RPMI7951 (cell line): ENCODE measurements at regions not wholly inside any gene's neighbourhood (a gene's known extent, or its start where the extent isn't known, plus 50 kb on each side); places are given as distances from the start of the nearest gene placed in this dataset.
A peak's percentile ranks its signal among the peaks of the same experiment; 100 is the strongest.
"Not testable (repeated sequence)": the region's sequence is repeated elsewhere in the genome, so short reads cannot be mapped to it uniquely, and the experiment has no call there.

Experiments
- DNase-seq: peaks from one replicate; pipeline ENCODE4 v3.0.0-alpha.2; 2012; ENCODE audit warnings: low read depth

- no peak for DNase-seq
Measured at GRCh38 chr13:60214213-60215055, 50.7 kb upstream of the DIAPH3 start.

DNA sequence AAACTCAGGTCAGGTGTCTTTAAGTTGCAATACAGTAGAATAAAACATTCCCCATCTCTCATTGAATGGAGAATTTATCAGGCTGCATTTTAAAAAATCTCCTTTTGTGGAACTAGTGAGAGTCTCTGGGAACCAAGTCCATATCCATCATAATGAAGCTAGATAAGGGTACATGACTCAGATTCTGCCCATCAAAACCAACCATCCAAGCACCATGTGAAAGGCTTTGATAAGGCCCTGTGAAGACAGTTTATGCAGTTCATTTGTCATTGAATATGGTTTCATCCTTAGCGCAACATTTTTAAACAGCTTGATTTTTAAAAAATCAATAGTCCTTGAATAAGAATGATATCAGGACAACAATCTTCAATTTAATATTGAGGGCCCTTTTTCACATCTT lies 56.3 kb upstream of the DIAPH3 start:
- DNase-seq = no peak

GRCh38 chr13:60221581-60221980 lies 57.9 kb upstream of the DIAPH3 start:
- no peak for DNase-seq

DNA sequence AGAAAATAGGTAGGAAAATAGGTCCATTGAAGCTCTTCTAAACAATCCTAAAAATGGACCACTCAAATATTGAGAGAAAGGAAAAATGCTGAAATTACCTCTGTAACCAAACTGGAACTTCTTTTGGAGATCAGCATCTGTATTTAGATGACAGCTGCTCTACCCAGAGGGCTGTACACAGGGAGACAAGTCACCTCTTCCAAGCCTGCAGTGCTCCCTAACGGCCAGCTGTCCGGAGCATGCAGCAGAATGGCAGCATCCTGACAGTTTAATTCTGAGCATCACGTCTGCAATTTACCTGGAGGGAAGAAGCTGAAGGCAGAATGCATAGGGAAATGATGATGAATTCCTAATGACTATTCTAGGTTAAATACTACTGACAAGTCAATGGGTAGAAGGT lies 62.8 kb upstream of the DIAPH3 start:
- peak; percentile 21 for DNase-seq

DNA sequence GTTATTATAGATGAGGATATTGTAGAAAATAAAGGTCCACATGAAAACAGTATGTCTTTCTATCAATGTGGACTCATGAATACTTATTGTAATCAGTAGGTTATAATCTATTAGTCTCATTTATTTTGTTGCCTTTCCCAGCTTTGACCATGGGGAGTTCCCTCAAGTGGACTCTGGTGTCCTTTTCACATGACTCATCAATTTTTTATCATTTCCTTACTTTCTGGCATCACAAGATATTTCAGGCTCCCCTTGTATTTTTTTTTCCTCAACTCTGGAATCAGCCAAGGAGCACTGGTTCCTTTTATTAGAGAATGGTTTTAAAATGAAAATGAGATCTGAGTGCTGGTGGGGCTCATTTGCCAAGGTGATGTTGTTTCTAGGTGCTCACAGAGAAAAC lies 63.4 kb upstream of the DIAPH3 start:
- DNase-seq = no peak

DNA sequence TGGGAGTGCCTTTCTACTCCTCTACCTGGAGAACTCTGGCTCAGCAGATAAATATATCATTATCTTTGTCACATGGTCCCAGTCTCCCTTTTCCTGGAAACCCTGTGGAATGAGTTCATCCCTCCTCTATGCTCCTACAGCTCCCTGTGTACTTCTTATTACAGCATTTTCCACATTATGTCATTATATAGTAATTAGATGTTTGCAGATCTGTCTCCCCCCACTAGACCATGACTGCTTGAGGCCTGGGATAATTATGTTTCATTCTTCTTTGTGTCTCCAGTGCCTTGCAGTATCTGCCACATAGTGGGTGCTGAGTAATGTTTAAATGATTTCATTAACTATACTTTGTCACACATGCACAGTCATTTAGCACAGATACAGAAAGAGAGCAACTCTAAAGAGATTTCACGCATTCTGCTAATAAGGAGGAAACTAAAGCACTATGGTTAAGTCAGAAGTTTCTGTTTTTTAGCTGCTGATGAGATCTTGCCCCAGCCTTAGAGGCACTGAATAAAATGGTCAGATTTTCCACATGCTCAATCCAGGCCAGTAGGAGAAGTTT lies 66.1 kb upstream of the DIAPH3 start:
- no peak for DNase-seq

DNA sequence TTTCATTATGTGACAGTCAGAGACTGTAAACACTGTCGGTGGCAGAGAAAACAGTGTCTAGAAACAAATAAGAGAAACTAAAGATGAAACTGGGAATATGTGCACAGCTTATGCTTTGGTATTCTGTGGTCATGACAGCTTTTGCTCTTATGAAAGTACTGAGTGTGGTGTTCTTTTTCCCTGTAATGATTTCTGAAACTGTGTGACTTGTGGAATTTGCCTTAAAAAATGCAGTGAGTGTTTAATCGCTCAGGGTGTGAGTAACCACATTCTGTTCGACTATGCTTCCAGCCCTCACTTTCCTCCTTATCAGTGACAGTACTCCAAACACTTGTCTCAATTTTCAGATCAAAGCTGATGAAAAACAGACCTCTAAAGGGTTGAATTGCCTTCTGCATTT lies 66.9 kb upstream of the DIAPH3 start:
- DNase-seq = no peak

- DNase-seq = no peak
Measured at GRCh38 chr13:60242043-60242595, 78.4 kb upstream of the DIAPH3 start.

DNA sequence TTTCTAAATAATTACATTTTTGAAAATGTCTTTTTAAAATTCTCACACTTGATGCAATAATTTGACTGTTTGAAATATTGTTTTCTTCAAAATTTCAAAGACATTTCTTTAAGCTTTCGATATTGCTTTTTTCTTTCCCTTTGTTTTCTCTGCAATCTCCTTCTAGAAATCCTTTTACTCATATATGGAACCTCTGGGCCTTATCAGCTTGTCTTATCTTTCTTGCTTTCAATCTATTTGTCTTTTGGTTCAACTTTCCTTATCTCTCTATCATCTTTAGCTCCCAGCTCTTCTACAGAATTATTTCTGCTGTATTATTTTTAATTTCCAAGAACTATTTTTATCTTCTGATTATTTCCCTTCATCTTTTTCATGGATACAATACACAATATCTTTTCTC lies 80.7 kb upstream of the DIAPH3 start:
- no peak for DNase-seq

- not testable (repeated sequence) for DNase-seq
Measured at GRCh38 chr13:60251419-60251818, 87.7 kb upstream of the DIAPH3 start.

GRCh38 chr13:60258349-60258748 lies 94.6 kb upstream of the DIAPH3 start:
- no peak for DNase-seq

GRCh38 chr13:60260440-60260839 lies 96.7 kb upstream of the DIAPH3 start:
- DNase-seq = no peak

DNA sequence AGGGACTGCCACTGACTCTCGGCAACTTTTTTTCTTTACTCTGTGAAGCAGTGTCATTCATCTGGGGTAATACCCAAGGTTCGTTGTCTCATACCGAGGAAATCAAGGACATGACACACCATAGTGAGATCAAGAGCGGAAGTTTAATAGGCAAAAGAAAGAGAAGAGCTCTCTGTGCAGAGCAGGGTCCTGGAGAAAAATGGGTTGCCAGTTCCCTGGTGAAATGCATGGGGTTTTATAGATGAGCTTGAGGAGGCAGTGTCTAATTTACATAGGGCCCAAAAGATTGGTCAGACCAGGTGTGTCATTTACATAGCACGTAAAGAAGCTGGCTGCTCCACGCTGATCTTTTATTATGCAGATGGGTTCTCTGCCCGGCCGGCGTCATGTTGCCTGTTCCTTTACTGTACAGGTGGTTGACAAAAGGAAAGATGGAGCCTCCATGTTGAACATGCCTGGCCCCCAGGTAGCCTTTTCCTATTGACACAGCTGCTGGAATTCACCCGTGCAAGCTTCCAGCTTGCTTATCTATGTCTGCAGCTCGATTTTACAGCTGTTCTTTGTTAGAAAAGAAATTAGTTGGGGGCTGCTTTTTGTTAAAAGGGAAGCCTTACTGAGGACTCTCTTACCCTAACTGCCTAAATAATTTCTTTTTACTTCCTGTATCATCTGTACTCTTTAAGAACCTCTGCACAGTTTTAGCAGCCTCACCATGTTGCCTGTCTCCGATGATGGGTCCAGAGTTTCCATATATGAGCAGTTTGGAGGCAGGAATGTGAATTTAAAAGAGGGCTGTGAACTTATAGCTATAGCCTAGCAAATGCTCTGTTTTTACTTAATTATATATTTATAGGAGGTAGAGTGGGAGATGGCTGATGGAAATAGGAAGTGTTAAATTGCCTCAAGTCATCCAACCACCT lies 98.0 kb upstream of the DIAPH3 start:
- DNase-seq = no peak

DNA sequence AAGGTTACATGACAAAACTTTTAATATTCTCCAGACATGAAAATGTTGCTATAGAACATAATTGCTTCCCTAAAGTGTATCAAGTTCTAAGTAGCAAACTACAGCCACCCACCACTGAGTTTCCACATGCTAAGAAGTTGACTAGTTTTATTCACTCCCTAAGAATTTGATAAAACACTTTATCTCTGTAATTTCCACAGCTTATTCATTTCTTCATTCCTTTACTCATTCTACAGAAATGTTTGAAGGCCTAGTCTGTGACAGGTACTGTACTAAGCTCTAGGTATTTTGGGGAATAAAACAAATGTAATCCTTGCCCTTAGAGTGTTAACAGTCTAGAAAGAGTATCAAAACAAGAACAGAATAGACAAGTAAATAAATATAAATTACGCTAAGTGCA lies 101.8 kb upstream of the DIAPH3 start:
- DNase-seq = no peak

GRCh38 chr13:60267498-60268202 lies 103.9 kb upstream of the DIAPH3 start:
- peak; percentile 10 for DNase-seq

GRCh38 chr13:60268203-60268555 lies 104.5 kb upstream of the DIAPH3 start:
- no peak for DNase-seq

GRCh38 chr13:60273971-60274527 lies 110.3 kb upstream of the DIAPH3 start:
- no peak for DNase-seq

GRCh38 chr13:60274655-60275054 lies 110.9 kb upstream of the DIAPH3 start:
- DNase-seq = no peak

DNA sequence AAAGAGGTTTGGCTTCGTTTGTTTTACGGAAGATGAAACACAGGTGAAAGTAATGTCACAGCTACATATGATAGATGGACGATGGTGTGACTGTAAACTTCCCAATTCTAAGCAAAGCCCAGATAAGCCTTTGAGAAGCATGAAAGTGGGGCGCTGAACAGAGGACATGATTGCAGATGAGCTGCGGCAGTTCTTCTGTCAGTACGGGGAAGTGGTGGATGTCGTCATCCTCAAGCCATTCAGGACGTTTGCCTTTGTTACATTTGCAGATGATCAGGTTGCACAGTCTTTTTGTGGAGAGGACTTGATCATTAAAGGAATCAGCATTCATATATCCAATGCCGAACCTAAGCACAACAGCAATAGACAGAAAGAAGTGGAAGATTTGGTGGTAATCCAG lies 111.5 kb upstream of the DIAPH3 start:
- DNase-seq = no peak

DNA sequence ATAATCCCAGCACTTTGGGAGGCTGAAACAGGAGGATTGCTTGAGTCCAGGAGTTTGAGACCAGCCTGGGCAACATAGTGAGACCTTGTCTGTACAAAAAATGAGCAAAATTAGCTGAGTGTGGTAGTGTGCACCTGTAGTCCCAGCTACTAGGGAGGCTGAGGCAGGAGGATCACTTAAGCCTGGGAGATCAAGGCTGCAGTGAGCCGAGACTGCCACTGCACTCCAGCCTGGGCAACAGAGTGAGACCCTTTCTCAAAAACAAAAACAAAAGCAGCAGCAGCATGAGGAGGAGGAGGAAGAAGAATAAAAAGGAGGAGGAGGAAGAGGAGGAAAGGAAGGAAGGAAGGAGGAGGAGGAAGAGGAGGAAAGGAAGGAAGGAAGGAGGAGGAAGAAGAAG lies 116.5 kb upstream of the TDRD3 start:
- DNase-seq = not testable (repeated sequence)

- no peak for DNase-seq
Measured at GRCh38 chr13:60282186-60282585, 114.8 kb upstream of the TDRD3 start.
